Stomach (tissue), 8 donors: ENCODE measurements at regions not wholly inside any gene's neighbourhood (a gene's known extent, or its start where the extent isn't known, plus 50 kb on each side); places are given as distances from the start of the nearest gene placed in this dataset.

ENCODE experiments used
- DNase-seq, 2 donors: peaks; one replicate each; pipeline versions ENCODE4 v3.0.0 to v3.0.0-alpha.2; 2013 to 2019
- H3K27ac ChIP-seq, 5 donors: fragments of 200-600 bp in 4 of 5; sonication (generic) in 4 of 5; one replicate each; pipeline ENCODE4 v1.5.1; 2013 to 2019; ENCODE audit warnings: mild to moderate bottlenecking in 1 of 5, moderate library complexity in 1 of 5
- H3K27me3 ChIP-seq, 3 donors: fragments of 200-600 bp; sonication (generic); one replicate each; pipeline ENCODE4 v1.5.1; 2017 to 2019; ENCODE audit warnings: mixed run types in 1 of 3
- H3K36me3 ChIP-seq, 4 donors: fragments of 200-600 bp; sonication (generic); 1 replicate in 3 of 4; 2 replicates in 1 of 4; pipeline ENCODE4 v1.5.1; 2016 to 2019
- H3K4me1 ChIP-seq, 4 donors: fragments of 200-600 bp; sonication (generic); one replicate each; pipeline ENCODE4 v1.5.1; 2016 to 2019
- H3K4me3 ChIP-seq, 4 donors: fragments of 200-600 bp; sonication (generic) in 3 of 4; one replicate each; pipeline ENCODE4 v1.5.1; 2016 to 2019; ENCODE audit warnings: mild to moderate bottlenecking in 1 of 4
- H3K9me3 ChIP-seq, 4 donors: fragments of 200-600 bp; sonication (generic); one replicate each; pipeline ENCODE4 v1.5.1; 2016 to 2019
- CTCF ChIP-seq, 7 experiments: fragments of 450-650 bp in 4 of 7; fragments of 200-600 bp in 3 of 7; sonication (generic) in 3 of 7; IDR thresholded peaks; one replicate each; pipeline ENCODE4 v1.5.1; 2016 to 2019; ENCODE audit warnings: antibody characterized with exemption in 7 of 7, control low read depth in 2 of 7, mild to moderate bottlenecking in 1 of 7
- EP300 ChIP-seq: sonication (generic); formaldehyde crosslinking; IDR thresholded peaks from one replicate; pipeline ENCODE4 v1.6.1; 2017; ENCODE audit warnings: antibody characterized with exemption
- POLR2A ChIP-seq, 4 donors: fragments of 450-650 bp; IDR thresholded peaks; one replicate each; pipeline ENCODE4 v1.6.1; 2016; ENCODE audit warnings: antibody characterized with exemption in 4 of 4, control low read depth in 2 of 4, mild to moderate bottlenecking in 1 of 4, moderate library complexity in 1 of 4
- POLR2AphosphoS5 ChIP-seq, 3 donors: sonication (generic); formaldehyde crosslinking; IDR thresholded peaks; one replicate each; pipeline ENCODE4 v1.6.1; 2016; ENCODE audit warnings: antibody characterized with exemption in 3 of 3
- WGBS, 5 donors: extraction: QIAGEN DNeasy Blood & Tissue Kit in 3 of 5; methylation state at CpG; one replicate each; pipeline versions ENCODE4 v1.1.5 to v1.1.7; 2013 to 2018; 5-methylcytosine and 5-hydroxymethylcytosine counted together
- intact Hi-C: fragments of 100-400 bp; cut with DNase I; formaldehyde crosslinking; loops from one replicate; pipeline ENCODE4 v1.15.1; 2023; ENCODE audit warnings: low total_unique reads
- donor health status: healthy with polysubstance abuse.
- donor health status: Bipolar disorder and iron deficiency.
- donor health status: healthy.

- peak in 1 of 2 donors; percentile 64 for DNase-seq
- H3K4me3 ChIP-seq = no peak overlapping the region
- H3K9me3 ChIP-seq = no peaks in the 10 kb centered on the region
- no peaks in the 10 kb centered on the region for H3K27me3 ChIP-seq
- intact Hi-C loops = no loop called here
- H3K36me3 ChIP-seq = no peaks in the 10 kb centered on the region
- TF ChIP-seq EP300 = peak; percentile 38
- TF ChIP-seq CTCF (IDR thresholded peaks at IDR 0.05) = no peak
- TF ChIP-seq POLR2A (IDR thresholded peaks at IDR 0.05) = no peak
- peak; percentile 64 to 79 (median 76) for TF ChIP-seq POLR2AphosphoS5 (IDR thresholded peaks at IDR 0.05)
- H3K4me1 ChIP-seq = peaks cover 0 to 24% (median 10%) of the 10 kb centered on the region in 4 donors
- peak overlapping the region in 2 of 5 donors; percentile 41 to 45 for H3K27ac ChIP-seq
- WGBS, 5 donors = 69 to 82% (median 80%) methylated on average over 5 of the region's 5 CpGs
These were observed 209.6 kb upstream of the MCTP2 start for GRCh38 chr15:94021621-94022320.

GRCh38 chr15:94019062-94019461 lies 212.3 kb upstream of the MCTP2 start:
- 82 to 97% (median 93%) methylated on average over 8 to 11 of the region's 11 CpGs for WGBS, 5 donors
- H3K27ac ChIP-seq = no peak overlapping the region
- TF ChIP-seq POLR2AphosphoS5 (IDR thresholded peaks at IDR 0.05) (no peak), CTCF (IDR thresholded peaks at IDR 0.05) (no peak), POLR2A (IDR thresholded peaks at IDR 0.05) (no peak), EP300 (no peak)
- peaks cover 0 to 16% (median 7%) of the 10 kb centered on the region in 4 donors for H3K4me1 ChIP-seq
- no peaks in the 10 kb centered on the region for H3K36me3 ChIP-seq
- H3K4me3 ChIP-seq = no peak overlapping the region
- H3K27me3 ChIP-seq = no peaks in the 10 kb centered on the region
- intact Hi-C loops = no loop called here
- no peaks in the 10 kb centered on the region for H3K9me3 ChIP-seq
- no peak for DNase-seq

- 72 to 87% (median 79%) methylated on average over 5 of the region's 5 CpGs for WGBS, 5 donors
- no peaks in the 10 kb centered on the region for H3K36me3 ChIP-seq
- no peak overlapping the region for H3K27ac ChIP-seq
- H3K4me1 ChIP-seq = no peaks in the 10 kb centered on the region
- TF ChIP-seq CTCF (IDR thresholded peaks at IDR 0.05) (no peak), POLR2A (IDR thresholded peaks at IDR 0.05) (no peak), EP300 (no peak), POLR2AphosphoS5 (IDR thresholded peaks at IDR 0.05) (no peak)
- no peaks in the 10 kb centered on the region for H3K9me3 ChIP-seq
- no peak overlapping the region for H3K4me3 ChIP-seq
- no peak for DNase-seq
- intact Hi-C loops = no loop called here
- H3K27me3 ChIP-seq = no peaks in the 10 kb centered on the region
These were observed 216.0 kb upstream of the MCTP2 start for GRCh38 chr15:94015324-94015723.

- no peaks in the 10 kb centered on the region for H3K9me3 ChIP-seq
- intact Hi-C loops = no loop called here
- peaks cover 0 to 3% (median 0%) of the 10 kb centered on the region in 4 donors for H3K4me1 ChIP-seq
- peaks cover 0 to 47% (median 9%) of the 10 kb centered on the region in 3 donors for H3K27me3 ChIP-seq
- no peak for DNase-seq
- 78 to 85% (median 80%) methylated on average over 9 of the region's 9 CpGs for WGBS, 5 donors
- H3K4me3 ChIP-seq = no peak overlapping the region
- TF ChIP-seq POLR2AphosphoS5 (IDR thresholded peaks at IDR 0.05) = no peak
- H3K36me3 ChIP-seq = no peaks in the 10 kb centered on the region
- H3K27ac ChIP-seq = no peak overlapping the region
These were observed 223.0 kb upstream of the MCTP2 start for GRCh38 chr15:94008104-94009074.
